Mucosa of stomach (tissue), 1 donor: ENCODE measurements at regions not wholly inside any gene's neighbourhood (a gene's known extent, or its start where the extent isn't known, plus 50 kb on each side); places are given as distances from the start of the nearest gene placed in this dataset.

Source experiments
- H3K27me3 ChIP-seq: one replicate; pipeline ENCODE4 v1.7.0; 2013; ENCODE audit warnings: mild to moderate bottlenecking, low read length; ENCODE audit not compliant: control insufficient read depth, insufficient read depth
- H3K36me3 ChIP-seq: one replicate; pipeline ENCODE4 v1.7.0; 2013; ENCODE audit warnings: low read length; ENCODE audit not compliant: control insufficient read depth, insufficient read depth
- H3K4me1 ChIP-seq: one replicate; pipeline ENCODE4 v1.7.0; 2013; ENCODE audit warnings: mild to moderate bottlenecking, low read length; ENCODE audit not compliant: control insufficient read depth, insufficient read depth
- H3K4me3 ChIP-seq: one replicate; pipeline ENCODE4 v1.7.0; 2013; ENCODE audit warnings: low read length
- H3K9ac ChIP-seq: one replicate; pipeline ENCODE4 v1.7.0; 2013; ENCODE audit warnings: mild to moderate bottlenecking, low read length, moderate library complexity
- H3K9me3 ChIP-seq: one replicate; pipeline ENCODE4 v1.7.0; 2013; ENCODE audit warnings: mild to moderate bottlenecking, low read length, moderate library complexity; ENCODE audit not compliant: control insufficient read depth
- donor health status: Pancreatic carcinoma.

DNA sequence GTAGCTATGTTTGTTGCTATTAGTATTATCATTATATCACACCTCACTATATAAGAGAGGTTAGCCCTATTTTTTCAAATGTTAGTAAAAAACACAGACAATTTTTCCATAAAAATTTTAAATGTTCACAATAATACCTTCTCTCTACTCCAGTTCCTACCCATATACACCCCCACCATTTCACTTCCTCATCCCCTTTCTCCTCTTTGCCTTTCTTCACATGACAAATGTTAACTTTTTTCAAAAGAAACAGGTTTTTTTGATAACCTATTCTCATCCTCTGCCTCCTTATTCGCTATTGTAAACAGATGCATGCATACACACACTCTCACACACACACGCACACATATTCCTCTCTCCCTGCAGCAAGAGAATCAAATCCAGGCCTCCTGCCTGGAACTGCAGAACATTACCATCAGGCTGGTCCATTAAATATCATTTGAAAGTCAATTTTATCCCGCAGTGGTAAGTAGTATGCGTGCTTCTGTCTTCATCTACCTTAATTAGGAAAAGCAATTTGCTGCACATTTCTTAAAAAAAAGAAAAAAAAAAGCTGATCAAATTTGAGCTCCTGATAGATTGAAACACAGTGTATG is 55.5 kb downstream of the MID1IP1 start:
- Histone ChIP-seq H3K4me1 (no peaks in the 10 kb centered on the region), H3K27me3 (no peaks in the 10 kb centered on the region), H3K9ac (no peak overlapping the region), H3K9me3 (no peaks in the 10 kb centered on the region), H3K4me3 (no peak overlapping the region), H3K36me3 (no peaks in the 10 kb centered on the region)

DNA sequence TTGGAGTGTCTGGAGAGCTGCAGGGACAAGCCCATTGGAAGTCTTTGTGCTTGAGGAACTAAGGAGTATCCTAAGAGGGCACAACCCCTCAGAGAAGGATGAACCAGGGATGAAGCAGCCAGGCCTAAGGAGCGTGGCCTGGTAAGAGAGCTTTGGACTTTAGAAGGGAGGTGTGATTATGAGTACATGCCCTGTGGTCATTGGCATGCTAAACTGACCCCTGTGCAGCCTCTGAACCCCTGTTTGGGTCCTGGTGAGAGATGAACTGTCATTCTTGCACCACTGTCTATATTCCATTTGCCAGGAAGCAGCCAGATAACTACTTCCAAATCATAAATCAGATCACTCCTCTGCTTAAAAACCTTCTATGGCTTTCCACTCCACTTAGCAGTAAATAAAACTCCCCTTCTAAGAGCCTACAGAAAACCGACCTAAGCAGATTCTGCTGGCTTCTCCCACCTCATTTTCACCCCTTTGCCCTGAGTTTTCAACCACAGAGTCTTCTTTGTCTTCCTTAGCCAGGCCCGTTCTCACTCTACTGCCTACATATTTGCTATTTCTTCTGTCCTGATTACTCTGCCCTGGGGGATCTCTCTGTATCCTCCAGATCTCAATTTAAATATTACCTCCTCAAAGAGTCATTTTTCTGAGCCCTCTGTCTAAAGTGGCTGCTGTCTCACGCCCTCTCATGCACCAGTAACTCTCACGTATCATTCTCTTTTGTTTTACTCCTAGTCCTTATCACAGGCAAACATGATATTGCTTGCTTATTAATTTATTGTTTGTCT is 56.7 kb downstream of the MID1IP1 start:
- Histone ChIP-seq H3K27me3 (no peaks in the 10 kb centered on the region), H3K9me3 (no peaks in the 10 kb centered on the region), H3K36me3 (no peaks in the 10 kb centered on the region), H3K4me3 (no peak overlapping the region), H3K9ac (no peak overlapping the region), H3K4me1 (no peaks in the 10 kb centered on the region)

DNA sequence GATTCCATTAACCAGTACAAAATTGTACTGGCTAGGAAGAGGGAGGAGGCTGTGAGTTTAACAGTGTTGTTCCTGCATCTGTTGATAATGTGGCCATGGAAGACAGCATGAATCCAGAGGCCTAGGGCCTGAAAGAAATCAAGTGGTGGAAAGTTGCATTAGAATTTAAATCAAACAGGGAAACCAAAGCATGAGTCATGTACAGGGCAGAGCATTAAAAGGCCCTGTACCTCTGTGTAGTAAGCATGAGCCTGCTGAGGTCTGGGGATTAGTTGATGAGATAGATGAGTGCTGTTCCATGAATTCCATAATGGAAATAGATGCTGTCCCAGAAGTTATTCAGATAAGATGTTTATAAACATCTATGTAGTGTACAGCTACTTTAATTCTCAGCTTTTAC is 58.3 kb downstream of the MID1IP1 start:
- Histone ChIP-seq H3K9me3 (no peaks in the 10 kb centered on the region), H3K36me3 (no peaks in the 10 kb centered on the region), H3K9ac (no peak overlapping the region)

DNA sequence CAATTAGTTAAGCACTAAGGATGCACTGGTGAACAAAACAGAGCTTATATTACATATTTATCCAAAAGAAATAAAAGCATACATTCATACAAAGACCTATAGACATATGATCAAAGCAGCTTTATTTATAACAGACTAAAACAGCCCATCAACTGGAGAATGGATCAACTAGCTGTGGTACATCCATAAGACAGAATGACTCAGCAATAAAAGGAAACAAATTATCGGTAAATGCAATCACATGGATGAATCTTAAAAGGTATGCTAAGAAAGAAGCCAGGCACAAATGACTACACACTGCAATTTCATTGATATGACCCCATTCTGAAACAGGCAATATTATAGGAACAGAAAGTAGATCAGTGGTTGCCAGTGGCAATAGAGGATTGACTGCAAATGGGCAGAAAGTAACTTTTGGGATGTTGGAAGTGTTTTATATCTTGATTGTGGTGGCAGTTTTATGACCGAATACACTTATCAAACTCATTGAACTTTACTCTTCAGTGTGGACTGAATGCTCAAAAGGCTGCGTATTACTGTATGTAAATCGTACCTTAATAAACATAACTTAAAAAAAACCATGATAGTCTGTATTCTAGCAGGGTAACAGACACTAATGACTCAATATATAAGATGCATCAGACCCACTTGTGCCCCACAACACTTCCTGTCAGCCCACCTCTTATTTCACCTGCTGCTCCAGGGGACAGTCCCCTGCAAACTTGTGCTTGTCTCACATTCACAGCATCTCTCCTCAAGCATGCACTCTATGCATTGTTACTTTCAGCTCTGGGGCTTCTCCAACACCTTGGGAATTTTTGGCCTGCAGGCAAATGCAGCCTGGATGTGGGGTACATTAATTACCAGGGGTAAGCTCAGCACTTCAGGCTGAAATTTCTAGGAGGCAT is 59.1 kb downstream of the MID1IP1 start:
- H3K36me3 ChIP-seq: no peaks in the 10 kb centered on the region
- no peaks in the 10 kb centered on the region for H3K27me3 ChIP-seq
- H3K4me3 ChIP-seq: no peak overlapping the region
- no peaks in the 10 kb centered on the region for H3K9me3 ChIP-seq
- H3K9ac ChIP-seq: no peak overlapping the region
- peaks cover 5% of the 10 kb centered on the region for H3K4me1 ChIP-seq

More for the DNA sequence above, 58.3 kb downstream of the MID1IP1 start:
- Histone ChIP-seq H3K4me3 (no peak overlapping the region), H3K4me1 (peaks cover 4% of the 10 kb centered on the region), H3K27me3 (no peaks in the 10 kb centered on the region)

DNA sequence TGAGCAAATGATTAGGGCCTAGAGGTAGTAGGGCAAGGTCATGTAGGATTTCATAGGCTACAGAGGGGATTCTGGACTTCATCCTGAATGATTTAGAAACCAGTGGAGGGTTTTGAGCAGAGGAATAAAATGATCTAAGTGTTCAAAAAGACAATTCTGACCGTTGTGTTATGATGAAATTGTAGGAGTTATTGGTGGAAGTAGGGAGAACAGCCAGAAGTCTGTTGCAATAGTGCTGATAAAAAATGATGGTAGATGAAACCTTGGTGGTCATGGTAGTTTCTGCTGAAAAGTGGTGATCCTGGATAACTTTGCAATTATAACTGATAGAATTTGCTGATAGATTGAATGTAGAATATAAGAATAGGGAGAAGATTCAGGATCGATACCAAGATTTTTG is 60.2 kb downstream of the MID1IP1 start:
- Histone ChIP-seq H3K4me3 (no peak overlapping the region), H3K9me3 (no peaks in the 10 kb centered on the region), H3K4me1 (peaks cover 5% of the 10 kb centered on the region), H3K9ac (no peak overlapping the region), H3K36me3 (no peaks in the 10 kb centered on the region), H3K27me3 (no peaks in the 10 kb centered on the region)

DNA sequence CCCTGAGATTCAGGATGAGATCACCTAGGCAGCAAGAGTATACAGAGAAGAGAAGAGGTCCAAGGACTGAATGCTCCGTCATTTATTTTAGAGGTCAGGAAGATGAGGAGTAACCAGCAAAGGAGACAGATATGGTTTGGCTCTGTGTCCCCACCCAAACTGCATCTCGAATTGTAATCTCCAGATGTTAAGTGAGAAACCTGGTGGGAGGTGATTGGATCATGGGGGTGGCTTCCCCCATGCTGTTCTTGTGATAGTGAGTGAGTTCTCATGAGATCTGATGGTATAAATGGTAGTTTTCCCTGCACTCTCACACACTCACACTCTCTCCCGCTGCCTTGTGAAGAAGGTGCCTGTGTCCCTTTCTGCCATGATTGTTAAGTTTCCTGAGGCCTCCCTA is 60.8 kb downstream of the MID1IP1 start:
- no peak overlapping the region for H3K9ac ChIP-seq
- no peak overlapping the region for H3K4me3 ChIP-seq
- peaks cover 5% of the 10 kb centered on the region for H3K4me1 ChIP-seq
- H3K27me3 ChIP-seq: no peaks in the 10 kb centered on the region
- H3K9me3 ChIP-seq: no peaks in the 10 kb centered on the region
- no peaks in the 10 kb centered on the region for H3K36me3 ChIP-seq

DNA sequence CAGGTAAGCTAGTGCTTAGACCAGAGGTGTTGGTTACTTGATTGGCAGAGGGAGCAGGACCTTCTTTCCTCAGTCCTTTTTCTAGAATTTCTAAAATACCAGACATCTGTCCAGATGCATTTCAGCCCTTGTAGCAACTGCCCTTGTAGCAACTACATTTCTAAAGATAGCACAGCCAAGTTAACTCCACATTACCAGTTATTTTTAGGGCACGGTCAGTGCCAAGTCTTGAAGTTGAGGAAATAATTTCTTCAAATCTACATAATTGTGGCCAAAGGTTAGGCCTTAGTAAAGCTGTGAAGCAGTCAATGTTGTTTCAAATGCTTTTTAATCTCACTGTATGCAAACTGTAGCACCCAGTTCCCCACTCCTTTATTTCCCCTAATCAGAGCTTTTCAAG is 62.9 kb downstream of the MID1IP1 start:
- Histone ChIP-seq H3K4me1 (peaks cover 10% of the 10 kb centered on the region), H3K36me3 (no peaks in the 10 kb centered on the region)

DNA sequence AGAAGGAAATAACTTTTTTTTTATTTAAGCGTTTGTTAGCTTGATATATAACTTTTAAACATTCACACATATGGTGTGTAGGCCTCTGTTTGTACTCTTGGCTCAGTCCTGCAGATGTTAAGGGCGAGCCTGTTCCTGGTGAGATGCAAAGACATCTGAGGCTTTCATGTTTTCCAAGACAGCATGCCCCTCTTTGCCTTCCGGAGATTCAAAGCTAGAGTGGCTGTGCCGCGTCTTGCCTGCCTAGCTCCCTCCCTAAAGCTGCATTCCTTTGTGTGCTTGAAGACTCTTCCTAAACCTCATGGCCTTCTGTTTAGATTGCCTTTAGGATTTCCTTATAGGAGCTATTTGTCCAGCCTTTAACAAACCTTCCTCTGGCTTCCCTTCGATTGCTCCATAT is 67.1 kb downstream of the MID1IP1 start:
- Histone ChIP-seq H3K9ac (no peak overlapping the region), H3K36me3 (no peaks in the 10 kb centered on the region), H3K9me3 (no peaks in the 10 kb centered on the region), H3K27me3 (no peaks in the 10 kb centered on the region), H3K4me3 (no peak overlapping the region), H3K4me1 (peaks cover 18% of the 10 kb centered on the region)

More for the DNA sequence above, 62.9 kb downstream of the MID1IP1 start:
- Histone ChIP-seq H3K9ac (no peak overlapping the region), H3K9me3 (no peaks in the 10 kb centered on the region), H3K4me3 (no peak overlapping the region), H3K27me3 (no peaks in the 10 kb centered on the region)

DNA sequence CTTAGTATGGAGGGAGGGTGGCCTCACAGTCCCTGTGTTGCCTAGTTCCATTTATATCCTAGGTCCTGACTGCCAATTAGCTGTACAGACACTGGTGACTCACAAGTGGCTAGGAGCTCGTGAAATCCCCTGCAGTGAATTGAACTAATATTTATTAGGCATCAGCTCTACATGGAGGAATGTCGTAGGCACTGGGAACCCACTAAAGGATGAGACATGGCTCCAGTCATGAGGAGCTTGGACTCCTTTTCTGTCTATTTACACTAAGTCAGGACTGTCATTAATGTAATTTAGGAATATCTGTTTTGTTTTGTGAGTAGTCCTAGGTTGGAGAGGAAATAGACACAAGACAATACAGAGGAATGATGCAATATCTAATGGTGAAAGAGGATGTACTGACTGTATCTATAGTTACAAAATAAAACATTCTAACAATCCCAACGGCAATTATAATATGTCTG is 67.7 kb downstream of the MID1IP1 start:
- no peak overlapping the region for H3K9ac ChIP-seq
- no peaks in the 10 kb centered on the region for H3K36me3 ChIP-seq
- peaks cover 18% of the 10 kb centered on the region for H3K4me1 ChIP-seq
- H3K4me3 ChIP-seq: no peak overlapping the region
- no peaks in the 10 kb centered on the region for H3K9me3 ChIP-seq
- no peaks in the 10 kb centered on the region for H3K27me3 ChIP-seq

DNA sequence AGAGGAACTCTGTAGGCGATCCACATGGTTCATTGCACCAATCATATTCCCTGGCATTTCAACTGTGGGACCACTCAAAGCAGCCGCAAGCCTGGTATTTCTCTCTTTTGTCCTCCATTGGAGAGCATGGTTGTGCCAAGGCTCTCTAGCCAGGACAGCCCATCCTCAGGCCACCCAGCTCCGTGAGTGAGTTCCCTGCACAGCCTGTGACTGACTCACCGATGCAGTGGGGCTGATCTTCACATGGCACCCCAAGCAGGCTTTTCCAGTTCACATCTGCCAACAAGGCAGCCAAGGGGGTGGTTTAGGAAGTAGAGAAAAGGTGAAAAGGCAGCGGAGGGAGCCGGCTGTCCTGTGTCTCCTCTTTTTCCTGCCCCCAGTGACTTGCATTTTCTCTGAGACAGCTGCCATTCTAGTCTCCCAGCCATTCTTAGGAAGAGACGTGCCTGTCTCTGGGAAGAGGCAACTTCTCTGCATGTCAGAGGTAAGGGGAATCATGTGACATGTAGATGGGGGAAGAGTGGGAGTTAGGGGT is 69.2 kb downstream of the MID1IP1 start:
- H3K27me3 ChIP-seq: no peaks in the 10 kb centered on the region
- H3K4me3 ChIP-seq: no peak overlapping the region
- no peaks in the 10 kb centered on the region for H3K9me3 ChIP-seq
- H3K4me1 ChIP-seq: peaks cover 13% of the 10 kb centered on the region
- H3K9ac ChIP-seq: no peak overlapping the region
- no peaks in the 10 kb centered on the region for H3K36me3 ChIP-seq

DNA sequence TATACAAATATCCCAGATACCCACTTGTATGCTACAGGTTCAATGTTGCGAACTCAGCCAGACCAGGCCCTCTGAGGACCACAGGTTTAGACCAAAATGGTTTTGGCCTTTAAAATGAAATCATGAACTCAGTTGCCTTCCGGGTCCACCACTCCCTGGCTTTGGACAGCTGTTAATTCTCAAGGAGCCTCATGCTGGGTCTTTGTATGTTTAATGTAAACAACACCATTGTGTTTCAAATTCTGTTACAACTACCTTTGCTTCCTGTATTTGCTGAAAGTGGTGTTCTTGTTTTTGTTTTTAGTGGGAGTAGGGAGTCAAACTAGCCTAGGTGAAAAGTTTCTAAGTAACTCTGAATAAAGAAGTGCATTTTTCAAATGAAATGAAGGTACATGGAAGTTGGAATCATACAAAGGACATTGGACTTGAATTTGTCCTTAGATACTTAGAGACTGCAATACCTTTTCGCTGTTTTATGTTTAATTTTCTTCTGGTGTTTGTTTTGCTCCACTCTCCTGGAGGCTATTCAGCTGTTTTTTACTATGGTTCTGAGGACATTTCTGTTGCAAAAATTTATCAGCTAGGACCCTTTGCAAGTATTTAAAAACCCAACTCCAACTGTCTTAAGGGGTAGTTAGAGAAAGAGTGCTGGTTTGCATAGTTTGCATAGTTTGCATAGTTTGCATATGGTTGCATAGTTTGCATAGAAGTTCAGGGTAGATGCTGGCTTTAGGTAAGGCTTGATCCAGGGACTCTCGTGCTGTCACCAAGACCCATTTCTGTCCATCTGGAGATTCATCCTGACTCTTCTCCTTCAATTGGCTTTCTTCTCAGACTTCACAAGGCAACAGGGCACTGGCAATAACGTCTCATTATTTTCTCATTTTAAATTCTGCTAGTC is 70.1 kb downstream of the MID1IP1 start:
- peaks cover 13% of the 10 kb centered on the region for H3K4me1 ChIP-seq
- H3K4me3 ChIP-seq: no peak overlapping the region
- no peaks in the 10 kb centered on the region for H3K36me3 ChIP-seq
- no peaks in the 10 kb centered on the region for H3K27me3 ChIP-seq
- no peaks in the 10 kb centered on the region for H3K9me3 ChIP-seq
- H3K9ac ChIP-seq: no peak overlapping the region
